HG03520 (cell line): ENCODE measurements at regions not wholly inside any gene's neighbourhood (a gene's known extent, or its start where the extent isn't known, plus 50 kb on each side); places are given as distances from the start of the nearest gene placed in this dataset.

Source experiments
- ATAC-seq: cut with Tn5 transposase; IDR thresholded peaks from one replicate; pipeline ENCODE4 v1.9.1; 2021; ENCODE audit warnings: mild to moderate bottlenecking, moderate library complexity; ENCODE audit not compliant: unreplicated experiment

GRCh38 chr18:34977838-34978532 is 63.2 kb upstream of the MAPRE2 start:
- peak; percentile 38 for ATAC-seq

DNA sequence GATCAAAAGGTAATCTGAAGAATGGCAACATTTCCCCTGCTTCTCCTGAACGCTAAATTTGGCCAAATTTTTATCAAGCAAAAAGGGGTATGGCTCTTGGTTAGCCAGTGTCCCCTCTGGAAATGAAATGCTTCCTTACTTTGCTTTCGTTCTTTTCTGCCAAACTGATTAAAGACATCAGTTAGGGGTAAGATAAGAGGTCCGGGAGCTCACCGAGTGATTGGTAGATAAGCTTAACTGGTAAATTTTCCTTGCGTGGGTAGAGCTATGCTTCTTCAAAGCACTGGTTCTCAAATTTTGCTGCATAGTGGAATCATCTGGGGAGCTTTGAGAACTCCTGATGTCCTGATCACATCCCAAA is 62.7 kb upstream of the MAPRE2 start:
- no peak for ATAC-seq

DNA sequence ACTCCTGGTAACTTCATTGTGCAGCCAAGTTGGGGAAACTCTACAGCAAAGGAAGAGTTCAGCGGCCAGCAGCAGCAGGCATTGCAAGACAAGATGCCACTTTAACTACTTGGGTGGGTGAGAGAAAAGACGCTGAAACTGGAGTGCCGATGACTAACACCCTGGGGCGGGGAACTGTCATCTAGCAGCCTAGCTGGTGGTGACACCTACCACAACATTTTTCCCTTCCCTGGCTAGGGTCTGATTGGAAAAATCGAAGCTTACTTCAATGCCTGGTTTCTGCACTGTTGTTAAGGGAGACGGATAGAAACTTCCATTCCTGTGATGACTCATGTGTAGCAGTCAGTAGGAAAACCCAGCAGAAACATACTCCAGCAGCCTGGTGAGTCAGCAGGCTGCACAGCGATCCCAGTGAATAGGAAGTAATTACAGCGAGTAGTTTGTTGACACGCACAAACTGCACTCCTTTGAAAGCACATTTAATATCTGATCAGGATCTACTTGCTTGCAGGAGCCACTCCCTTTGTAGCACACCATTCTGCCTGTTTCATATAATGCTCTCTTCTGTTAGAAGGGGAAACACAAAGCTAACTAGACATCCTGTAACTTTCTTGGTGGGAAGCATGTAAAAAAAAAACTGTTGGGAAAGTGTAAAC is 62.1 kb upstream of the MAPRE2 start:
- no peak for ATAC-seq

DNA sequence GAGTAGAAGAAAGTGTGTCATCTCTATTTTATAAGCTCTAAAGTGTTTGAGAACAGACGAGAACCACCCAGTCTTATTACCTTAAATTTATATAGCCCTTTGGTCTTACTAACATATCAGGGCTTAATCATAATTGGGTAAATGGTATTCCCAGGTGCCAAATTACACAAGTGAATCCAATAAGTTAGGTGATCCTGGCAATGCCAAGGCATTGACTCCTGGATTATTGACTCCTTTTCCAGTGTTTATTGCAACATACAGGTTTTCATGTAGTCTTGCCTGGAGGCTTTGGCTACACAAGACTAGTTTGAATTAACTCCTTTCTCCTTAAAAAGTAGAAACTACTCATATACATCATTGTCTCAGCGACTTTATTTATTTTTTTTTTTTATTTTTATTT is 59.7 kb upstream of the MAPRE2 start:
- ATAC-seq = no peak

GRCh38 chr18:34985963-34986362 is 55.2 kb upstream of the MAPRE2 start:
- no peak for ATAC-seq

DNA sequence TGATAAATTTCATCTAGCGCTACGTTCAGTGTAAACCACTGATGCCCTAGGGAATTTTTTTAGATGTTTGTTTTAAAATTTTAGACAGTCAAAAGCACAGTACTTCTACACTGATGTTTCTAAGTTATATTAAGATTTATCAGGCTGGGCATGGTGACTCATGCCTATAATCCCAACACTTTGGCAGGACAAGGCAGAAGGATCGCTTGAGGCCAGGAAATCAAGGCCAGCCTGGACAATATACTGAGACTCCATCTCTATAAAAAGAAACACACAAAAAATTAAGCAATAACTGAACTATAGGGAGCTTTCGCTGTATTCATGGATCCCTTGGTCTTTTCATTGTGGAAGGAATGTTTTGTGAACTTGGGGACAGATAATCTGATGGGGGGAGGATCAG is 50.6 kb upstream of the MAPRE2 start:
- ATAC-seq = no peak

- no peak for ATAC-seq
Measured at GRCh38 chr18:34991152-34991551, 50.1 kb upstream of the MAPRE2 start.
